Fibroblast of the aortic adventitia (primary cell): ENCODE measurements at regions not wholly inside any gene's neighbourhood (a gene's known extent, or its start where the extent isn't known, plus 50 kb on each side); places are given as distances from the start of the nearest gene placed in this dataset. TPM values are rescaled to one million over a fixed set of nuclear protein-coding genes. Genes with fewer than 3 reads are reported as not detected.

Experiments used
- DNase-seq: peaks from one replicate; pipeline ENCODE4 v3.0.0-alpha.2; 2010; ENCODE audit warnings: low read depth
- H3K4me3 ChIP-seq: 2 replicates; pipeline ENCODE4 v1.5.1; 2011; ENCODE audit warnings: low read depth, mild to moderate bottlenecking, control low read depth, low read length, moderate library complexity
- small RNA-seq: library from RNA; depleted of rRNA; stranded (forward); fragments of <200 nt; gene quantifications from one replicate; pipeline ENCODE3, GENCODE V24; 2012
- TF ChIP-seq, protein P1 (sequence below): IDR thresholded peaks from 2 replicates; pipeline ENCODE4 v1.5.1; 2011; ENCODE audit warnings: mild to moderate bottlenecking, low read length, control low read depth, inconsistent platforms; ENCODE audit not compliant: insufficient read depth

DNA sequence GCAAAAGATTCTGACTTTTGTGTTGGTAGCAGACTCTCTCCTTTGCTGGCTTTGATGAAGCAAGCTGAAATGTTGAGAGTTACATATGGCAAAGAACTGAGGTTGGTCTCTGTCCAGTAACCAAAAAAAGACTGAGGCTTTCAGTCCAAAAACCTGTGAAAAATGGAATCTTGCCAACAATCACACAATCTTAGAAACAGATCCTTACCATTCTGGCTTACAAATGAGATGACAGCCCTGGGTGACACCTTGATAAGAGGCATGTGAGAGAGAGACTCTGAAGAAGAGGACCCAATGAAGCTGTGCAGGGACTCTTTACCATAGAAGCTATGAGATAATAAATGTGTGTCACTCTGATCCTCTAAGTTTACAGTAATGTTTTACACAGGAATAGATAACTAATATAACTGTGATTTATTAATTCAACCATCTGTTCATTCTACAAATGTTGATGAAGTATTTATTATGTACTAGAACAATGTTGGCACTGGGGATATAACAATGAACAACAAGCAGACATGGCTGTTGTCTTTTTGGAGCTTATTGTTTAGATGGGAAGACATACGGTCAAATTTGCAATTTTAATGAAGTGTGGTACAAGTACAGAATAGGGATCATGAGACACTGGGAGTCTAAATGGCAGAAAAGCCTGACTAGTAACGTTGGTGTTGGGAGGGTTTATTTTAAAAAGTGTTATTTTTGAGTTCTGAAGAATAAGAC is 251.0 kb downstream of the OLFM3 start:
- TF ChIP-seq, protein P1, sequence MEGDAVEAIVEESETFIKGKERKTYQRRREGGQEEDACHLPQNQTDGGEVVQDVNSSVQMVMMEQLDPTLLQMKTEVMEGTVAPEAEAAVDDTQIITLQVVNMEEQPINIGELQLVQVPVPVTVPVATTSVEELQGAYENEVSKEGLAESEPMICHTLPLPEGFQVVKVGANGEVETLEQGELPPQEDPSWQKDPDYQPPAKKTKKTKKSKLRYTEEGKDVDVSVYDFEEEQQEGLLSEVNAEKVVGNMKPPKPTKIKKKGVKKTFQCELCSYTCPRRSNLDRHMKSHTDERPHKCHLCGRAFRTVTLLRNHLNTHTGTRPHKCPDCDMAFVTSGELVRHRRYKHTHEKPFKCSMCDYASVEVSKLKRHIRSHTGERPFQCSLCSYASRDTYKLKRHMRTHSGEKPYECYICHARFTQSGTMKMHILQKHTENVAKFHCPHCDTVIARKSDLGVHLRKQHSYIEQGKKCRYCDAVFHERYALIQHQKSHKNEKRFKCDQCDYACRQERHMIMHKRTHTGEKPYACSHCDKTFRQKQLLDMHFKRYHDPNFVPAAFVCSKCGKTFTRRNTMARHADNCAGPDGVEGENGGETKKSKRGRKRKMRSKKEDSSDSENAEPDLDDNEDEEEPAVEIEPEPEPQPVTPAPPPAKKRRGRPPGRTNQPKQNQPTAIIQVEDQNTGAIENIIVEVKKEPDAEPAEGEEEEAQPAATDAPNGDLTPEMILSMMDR = no peak
- no peak overlapping the region for H3K4me3 ChIP-seq
- DNase-seq = no peak

DNA sequence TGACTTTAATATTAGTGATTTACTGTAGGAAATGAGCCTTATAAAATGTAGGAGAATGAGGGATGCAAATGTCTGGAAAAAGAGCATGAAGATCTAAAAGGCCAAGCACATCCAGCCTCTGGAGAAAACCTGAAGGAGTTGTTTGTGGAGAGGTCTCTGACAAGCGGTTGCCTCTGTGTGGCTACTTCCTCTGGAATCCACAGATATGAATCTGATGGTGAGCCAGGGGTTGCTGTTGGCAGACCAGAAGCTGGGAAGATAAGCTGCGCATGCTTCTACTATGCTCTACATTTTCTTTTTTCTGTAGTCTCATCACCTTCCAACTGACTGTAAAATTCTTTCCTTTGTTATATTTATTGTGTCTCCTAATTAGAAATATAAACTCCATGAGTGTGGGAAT is 248.6 kb downstream of the OLFM3 start:
- DNase-seq = no peak
- H3K4me3 ChIP-seq = no peak overlapping the region
- TF ChIP-seq, protein P1 = no peak

Small RNA genes lying in the stretch of these regions (small RNA-seq; reads per million reads assigned to genes)
- gene RNU6-965P = not detected
